Mesendoderm (in vitro differentiated cells): ENCODE measurements at regions not wholly inside any gene's neighbourhood (a gene's known extent, or its start where the extent isn't known, plus 50 kb on each side); places are given as distances from the start of the nearest gene placed in this dataset.
"Not testable (repeated sequence)": the region's sequence is repeated elsewhere in the genome, so short reads cannot be mapped to it uniquely, and the experiment has no call there.

ENCODE experiments used
- DNase-seq: peaks from one replicate; pipeline ENCODE4 v3.0.0; 2013
- H2AK5ac ChIP-seq: 2 replicates; pipeline ENCODE4 v1.6.1; 2013; ENCODE audit warnings: low read length, inconsistent platforms
- H2BK120ac ChIP-seq: 2 replicates; pipeline ENCODE4 v1.6.1; 2013; ENCODE audit warnings: low read depth, mild to moderate bottlenecking, low read length, moderate library complexity, mixed read lengths
- H2BK15ac ChIP-seq: replicated peaks from 2 replicates; pipeline ENCODE4 v1.6.1; 2013; ENCODE audit warnings: low read depth, mild to moderate bottlenecking, moderate library complexity
- H2BK5ac ChIP-seq: 2 replicates; pipeline ENCODE4 v1.6.1; 2013; ENCODE audit warnings: low read length, inconsistent platforms
- H3K18ac ChIP-seq: 2 replicates; pipeline ENCODE4 v1.6.1; 2013; ENCODE audit warnings: mild to moderate bottlenecking, low read length, mixed read lengths
- H3K23ac ChIP-seq: one replicate; pipeline ENCODE4 v1.6.1; 2013; ENCODE audit warnings: low read length
- H3K27ac ChIP-seq: 2 replicates; pipeline ENCODE4 v1.5.1; 2013; ENCODE audit warnings: low read depth, mild to moderate bottlenecking, inconsistent platforms, low read length, moderate library complexity
- H3K27me3 ChIP-seq: 2 replicates; pipeline ENCODE4 v1.6.1; 2013; ENCODE audit warnings: low read length, control low read depth, mild to moderate bottlenecking, inconsistent platforms; ENCODE audit not compliant: insufficient read depth, poor library complexity
- H3K36me3 ChIP-seq: 2 replicates; pipeline ENCODE4 v1.6.1; 2013; ENCODE audit warnings: low read length, inconsistent platforms; ENCODE audit not compliant: control insufficient read depth, insufficient read depth
- H3K4ac ChIP-seq: one replicate; pipeline ENCODE4 v1.6.1; 2013; ENCODE audit warnings: low read depth, mild to moderate bottlenecking, low read length, moderate library complexity
- H3K4me1 ChIP-seq: 2 replicates; pipeline ENCODE4 v1.6.1; 2013; ENCODE audit warnings: low read depth, low read length, inconsistent platforms; ENCODE audit not compliant: control insufficient read depth
- H3K4me2 ChIP-seq: 2 replicates; pipeline ENCODE4 v1.6.1; 2013; ENCODE audit warnings: low read length
- H3K4me3 ChIP-seq: 2 replicates; pipeline ENCODE4 v1.5.1; 2013; ENCODE audit warnings: mild to moderate bottlenecking, low read length
- H3K56ac ChIP-seq: one replicate; pipeline ENCODE4 v1.6.1; 2013; ENCODE audit warnings: low read length
- H3K79me1 ChIP-seq: 2 replicates; pipeline ENCODE4 v1.6.1; 2013; ENCODE audit warnings: low read length, inconsistent platforms
- H3K79me2 ChIP-seq: 2 replicates; pipeline ENCODE4 v1.6.1; 2013; ENCODE audit warnings: mild to moderate bottlenecking, low read length; ENCODE audit not compliant: control insufficient read depth, insufficient read depth
- H3K9ac ChIP-seq: 2 replicates; pipeline ENCODE4 v1.6.1; 2013; ENCODE audit warnings: low read length, inconsistent platforms
- H4K5ac ChIP-seq: one replicate; pipeline ENCODE4 v1.6.1; 2013; ENCODE audit warnings: low read length
- H4K8ac ChIP-seq: one replicate; pipeline ENCODE4 v1.6.1; 2013; ENCODE audit warnings: low read depth, mild to moderate bottlenecking, control low read depth, low read length, moderate library complexity
- whole genome bisulfite sequencing: extraction: QIAGEN DNeasy Blood & Tissue Kit; methylation state at CpG from one replicate; pipeline ENCODE4 v1.1.7; 2013; ENCODE audit warnings: low lambda C conversion rate, missing lambda C conversion rate; ENCODE audit not compliant: insufficient coverage; ENCODE audit errors: extremely low coverage; 5-methylcytosine and 5-hydroxymethylcytosine counted together

- not testable (repeated sequence) for H3K18ac ChIP-seq, H3K27ac ChIP-seq, H3K79me2 ChIP-seq, H3K4me2 ChIP-seq, H3K23ac ChIP-seq, H4K8ac ChIP-seq, H4K5ac ChIP-seq, H3K56ac ChIP-seq, H2BK120ac ChIP-seq, H3K36me3 ChIP-seq, H3K4me1 ChIP-seq, DNase-seq, H3K4me3 ChIP-seq, H3K9ac ChIP-seq, H3K4ac ChIP-seq, H2BK5ac ChIP-seq, H3K27me3 ChIP-seq, H2AK5ac ChIP-seq, H2BK15ac ChIP-seq, H3K79me1 ChIP-seq
- no CpG with 5 or more reads among the region's 2 CpGs for WGBS
Observed at GRCh38 chr3:104219046-104219445, 1147.7 kb upstream of the ALCAM start.

GRCh38 chr3:104234442-104235194, 1132.1 kb upstream of the ALCAM start:
- no peak overlapping the region for H2BK15ac ChIP-seq
- H2BK120ac ChIP-seq: no peak overlapping the region
- no peaks in the 10 kb centered on the region for H3K79me1 ChIP-seq
- H3K36me3 ChIP-seq: no peaks in the 10 kb centered on the region
- H3K27me3 ChIP-seq: no peaks in the 10 kb centered on the region
- no peak for DNase-seq
- H3K56ac ChIP-seq: no peak overlapping the region
- H3K9ac ChIP-seq: no peak overlapping the region
- no peak overlapping the region for H3K4ac ChIP-seq
- WGBS: no CpG with 5 or more reads among the region's 1 CpG
- H4K8ac ChIP-seq: no peak overlapping the region
- no peak overlapping the region for H4K5ac ChIP-seq
- no peak overlapping the region for H3K27ac ChIP-seq
- H3K18ac ChIP-seq: no peak overlapping the region
- no peak overlapping the region for H2AK5ac ChIP-seq
- no peaks in the 10 kb centered on the region for H3K4me1 ChIP-seq
- H2BK5ac ChIP-seq: no peak overlapping the region
- no peak overlapping the region for H3K4me2 ChIP-seq
- H3K23ac ChIP-seq: no peak overlapping the region
- H3K79me2 ChIP-seq: no peaks in the 10 kb centered on the region
- H3K4me3 ChIP-seq: no peak overlapping the region

- no peak overlapping the region for H2BK15ac ChIP-seq
- H4K8ac ChIP-seq: no peak overlapping the region
- no peak overlapping the region for H3K4ac ChIP-seq
- WGBS: no CpG with 5 or more reads among the region's 4 CpGs
- no peaks in the 10 kb centered on the region for H3K27me3 ChIP-seq
- DNase-seq: no peak
- H3K23ac ChIP-seq: no peak overlapping the region
- no peak overlapping the region for H3K27ac ChIP-seq
- no peak overlapping the region for H3K4me2 ChIP-seq
- H3K56ac ChIP-seq: no peak overlapping the region
- H3K4me1 ChIP-seq: no peaks in the 10 kb centered on the region
- no peak overlapping the region for H4K5ac ChIP-seq
- no peak overlapping the region for H3K18ac ChIP-seq
- no peak overlapping the region for H2BK5ac ChIP-seq
- no peak overlapping the region for H2AK5ac ChIP-seq
- no peak overlapping the region for H3K4me3 ChIP-seq
- H3K79me1 ChIP-seq: no peaks in the 10 kb centered on the region
- H3K79me2 ChIP-seq: no peaks in the 10 kb centered on the region
- H2BK120ac ChIP-seq: no peak overlapping the region
- H3K9ac ChIP-seq: no peak overlapping the region
- no peaks in the 10 kb centered on the region for H3K36me3 ChIP-seq
Observed at GRCh38 chr3:104244680-104245220, 1122.0 kb upstream of the ALCAM start.

GRCh38 chr3:104245261-104245660, 1121.4 kb upstream of the ALCAM start:
- H2BK15ac ChIP-seq: no peak overlapping the region
- H3K4ac ChIP-seq: no peak overlapping the region
- no peak overlapping the region for H4K5ac ChIP-seq
- no CpG with 5 or more reads among the region's 3 CpGs for WGBS
- no peaks in the 10 kb centered on the region for H3K79me1 ChIP-seq
- no peak overlapping the region for H3K27ac ChIP-seq
- no peak overlapping the region for H3K9ac ChIP-seq
- H3K4me1 ChIP-seq: no peaks in the 10 kb centered on the region
- no peak overlapping the region for H2AK5ac ChIP-seq
- no peak overlapping the region for H2BK120ac ChIP-seq
- H3K79me2 ChIP-seq: no peaks in the 10 kb centered on the region
- no peak overlapping the region for H2BK5ac ChIP-seq
- DNase-seq: no peak
- H3K27me3 ChIP-seq: no peaks in the 10 kb centered on the region
- no peak overlapping the region for H3K4me2 ChIP-seq
- no peak overlapping the region for H3K56ac ChIP-seq
- no peak overlapping the region for H3K4me3 ChIP-seq
- H3K18ac ChIP-seq: no peak overlapping the region
- H4K8ac ChIP-seq: no peak overlapping the region
- H3K23ac ChIP-seq: no peak overlapping the region
- H3K36me3 ChIP-seq: no peaks in the 10 kb centered on the region

- Histone ChIP-seq H3K4me2 (no peak overlapping the region), H3K4me1 (no peaks in the 10 kb centered on the region), H2BK5ac (no peak overlapping the region), H3K27ac (no peak overlapping the region), H2BK120ac (no peak overlapping the region), H3K36me3 (no peaks in the 10 kb centered on the region), H2BK15ac (no peak overlapping the region), H3K23ac (no peak overlapping the region), H3K79me2 (no peaks in the 10 kb centered on the region), H3K79me1 (no peaks in the 10 kb centered on the region), H3K56ac (no peak overlapping the region), H4K5ac (no peak overlapping the region), H3K27me3 (no peaks in the 10 kb centered on the region), H3K4ac (no peak overlapping the region), H3K18ac (no peak overlapping the region), H4K8ac (no peak overlapping the region), H3K9ac (no peak overlapping the region), H2AK5ac (no peak overlapping the region), H3K4me3 (no peak overlapping the region)
- DNase-seq: no peak
- no CpG with 5 or more reads among the region's 2 CpGs for WGBS
Observed at GRCh38 chr3:104245981-104246380, 1120.7 kb upstream of the ALCAM start.

GRCh38 chr3:104257486-104257885, 1109.2 kb upstream of the ALCAM start:
- Histone ChIP-seq H3K18ac (no peak overlapping the region), H2AK5ac (no peak overlapping the region), H3K9ac (no peak overlapping the region), H3K4me1 (no peaks in the 10 kb centered on the region), H3K27ac (no peak overlapping the region), H3K4ac (no peak overlapping the region), H2BK15ac (no peak overlapping the region), H4K5ac (no peak overlapping the region), H3K4me3 (no peak overlapping the region), H3K79me2 (no peaks in the 10 kb centered on the region), H4K8ac (no peak overlapping the region), H3K36me3 (no peaks in the 10 kb centered on the region), H2BK5ac (no peak overlapping the region), H3K23ac (no peak overlapping the region), H2BK120ac (no peak overlapping the region), H3K4me2 (no peak overlapping the region), H3K27me3 (no peaks in the 10 kb centered on the region), H3K56ac (no peak overlapping the region), H3K79me1 (no peaks in the 10 kb centered on the region)
- no CpG with 5 or more reads among the region's 4 CpGs for WGBS
- DNase-seq: peak; percentile 5
